Activated naive CD4-positive, alpha-beta T cell treated with anti-CD3 and anti-CD28 coated beads for 36 hours (primary cell): ENCODE measurements at regions not wholly inside any gene's neighbourhood (a gene's known extent, or its start where the extent isn't known, plus 50 kb on each side); places are given as distances from the start of the nearest gene placed in this dataset.

Source experiments
- CTCF ChIA-PET: fragments of 350-600 bp; sonication (Branson Sonifier 250); formaldehyde crosslinking; loops from one replicate; lab custom pipeline; 2021; ENCODE audit warnings: antibody characterized with exemption; lab: Charles Lee
- DNase-seq: peaks from one replicate; pipeline ENCODE4 v3.0.0-alpha.2; 2020
- H3K27ac Mint-ChIP-seq: one replicate; pipeline ENCODE4 v1.8.0; 2021; ENCODE audit warnings: mild to moderate bottlenecking, mixed read lengths
- H3K27me3 Mint-ChIP-seq: one replicate; pipeline ENCODE4 v1.8.0; 2021; ENCODE audit warnings: low read depth, mixed read lengths
- H3K36me3 Mint-ChIP-seq: one replicate; pipeline ENCODE4 v1.8.0; 2021; ENCODE audit warnings: low read depth, mixed read lengths
- H3K4me1 Mint-ChIP-seq: one replicate; pipeline ENCODE4 v1.8.0; 2021; ENCODE audit warnings: low read depth, mixed read lengths
- H3K4me3 Mint-ChIP-seq: one replicate; pipeline ENCODE4 v1.8.0; 2021; ENCODE audit warnings: mild to moderate bottlenecking, moderate library complexity, mixed read lengths
- H3K9me3 Mint-ChIP-seq: one replicate; pipeline ENCODE4 v1.8.0; 2021; ENCODE audit warnings: mixed read lengths
- intact Hi-C: fragments of 100-400 bp; cut with micrococcal nuclease; formaldehyde crosslinking; loops from one replicate; pipeline ENCODE4 v1.15.1; 2023

DNA sequence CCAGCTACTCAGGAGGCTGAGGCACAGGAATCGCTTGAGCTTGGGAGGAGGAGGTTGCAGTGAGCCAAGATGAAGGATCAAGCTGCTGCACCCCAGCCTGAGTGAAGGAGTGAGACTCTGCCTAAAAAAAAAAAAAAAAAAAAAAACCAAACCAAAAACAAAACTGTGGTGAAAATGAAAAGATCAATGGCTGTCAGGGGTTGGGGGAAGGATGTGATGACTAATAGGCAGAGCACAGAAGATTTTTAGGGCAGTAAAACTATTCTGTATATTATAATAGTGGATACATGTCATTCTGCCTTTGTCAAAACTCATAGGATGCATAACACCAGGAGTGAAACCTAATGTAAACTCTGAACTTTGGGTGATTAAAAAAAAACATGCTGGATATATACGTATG, 69.9 kb upstream of the ELOVL6 start:
- H3K4me1 Mint-ChIP-seq = peaks cover 3% of the 10 kb centered on the region
- H3K27ac Mint-ChIP-seq = no peak overlapping the region
- peak; percentile 33 for DNase-seq
- H3K27me3 Mint-ChIP-seq = peaks cover 5% of the 10 kb centered on the region
- CTCF ChIA-PET = interaction anchor here (0.6 kb wide), 1 partner anchor 63 kb away, joined by 3 read pairs; no protein-coding TSS in a partner anchor
- H3K9me3 Mint-ChIP-seq = no peaks in the 10 kb centered on the region
- no peak overlapping the region for H3K4me3 Mint-ChIP-seq
- intact Hi-C loops = loop anchor here (1.0 to 2.0 kb wide), 2 partner anchors 29 to 72 kb away; no protein-coding TSS in a partner anchor
- H3K36me3 Mint-ChIP-seq = no peaks in the 10 kb centered on the region

DNA sequence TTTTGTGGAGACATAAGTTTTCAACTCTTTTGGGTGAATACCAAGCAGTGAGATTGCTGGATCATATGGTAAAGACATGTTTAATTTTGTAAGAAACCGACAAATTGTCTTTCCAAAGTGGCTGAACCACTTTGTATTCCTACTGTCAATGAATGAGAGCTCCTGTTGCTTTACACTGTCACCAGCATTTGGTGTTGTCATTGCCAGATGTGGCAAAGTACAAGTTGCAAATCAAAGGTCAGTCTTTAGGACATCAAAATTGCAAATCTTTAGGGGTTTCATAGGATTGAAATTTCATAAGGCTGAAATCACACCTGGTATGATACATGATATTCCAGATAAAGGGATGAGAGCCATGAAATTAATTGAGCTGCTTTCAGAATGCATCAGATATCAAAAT, 67.7 kb upstream of the ELOVL6 start:
- Mint-ChIP-seq H3K4me1 (peaks cover 3% of the 10 kb centered on the region), H3K27me3 (peaks cover 5% of the 10 kb centered on the region), H3K4me3 (no peak overlapping the region), H3K27ac (no peak overlapping the region), H3K36me3 (no peaks in the 10 kb centered on the region), H3K9me3 (no peaks in the 10 kb centered on the region)
- DNase-seq = no peak
- intact Hi-C loops = no loop called here
- CTCF ChIA-PET = no interaction called here

DNA sequence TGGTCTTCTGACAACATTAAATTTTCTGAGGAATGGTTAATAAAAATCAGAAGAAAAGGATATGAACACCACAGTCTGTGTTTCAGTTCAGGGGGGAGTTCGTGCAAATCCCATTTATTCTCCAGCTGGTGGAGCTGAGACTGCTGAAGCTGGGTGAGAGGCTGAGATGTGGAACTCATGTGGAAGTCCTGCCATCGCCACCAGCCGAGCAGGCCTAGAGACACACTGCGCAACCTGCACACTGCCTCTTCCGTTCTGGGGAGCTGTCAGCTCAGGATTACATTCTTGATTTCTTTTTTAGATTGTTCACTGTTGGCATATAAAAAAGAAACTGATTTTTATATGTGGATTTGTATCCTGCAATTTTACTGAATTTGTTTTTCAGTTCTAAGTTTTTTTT, 66.6 kb upstream of the ELOVL6 start:
- DNase-seq = no peak
- H3K4me3 Mint-ChIP-seq = no peak overlapping the region
- CTCF ChIA-PET = no interaction called here
- H3K9me3 Mint-ChIP-seq = no peaks in the 10 kb centered on the region
- no peak overlapping the region for H3K27ac Mint-ChIP-seq
- intact Hi-C loops = no loop called here
- peaks cover 5% of the 10 kb centered on the region for H3K27me3 Mint-ChIP-seq
- peaks cover 3% of the 10 kb centered on the region for H3K4me1 Mint-ChIP-seq
- H3K36me3 Mint-ChIP-seq = no peaks in the 10 kb centered on the region

DNA sequence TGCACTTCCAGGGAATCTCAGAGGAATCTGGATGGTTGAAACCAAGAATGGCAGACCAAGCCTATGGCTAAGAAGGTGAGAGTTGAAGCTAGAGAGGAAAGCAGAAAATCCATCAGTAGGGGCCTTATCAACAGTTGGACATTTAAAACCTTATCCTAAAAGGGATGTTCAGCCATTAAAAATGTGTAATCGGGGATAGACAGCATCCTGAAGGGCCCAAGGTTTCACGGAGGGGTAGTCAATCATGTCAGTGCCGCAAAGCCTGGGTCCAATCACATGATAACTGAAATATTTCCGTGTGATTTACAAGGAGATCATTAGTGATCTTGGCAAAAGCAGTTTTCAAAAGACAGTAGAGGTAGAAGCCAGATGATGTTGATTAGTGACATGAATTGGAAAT, 61.9 kb upstream of the ELOVL6 start:
- Mint-ChIP-seq H3K27ac (no peak overlapping the region), H3K4me3 (no peak overlapping the region), H3K27me3 (no peaks in the 10 kb centered on the region), H3K9me3 (no peaks in the 10 kb centered on the region), H3K4me1 (no peaks in the 10 kb centered on the region), H3K36me3 (no peaks in the 10 kb centered on the region)
- CTCF ChIA-PET = no interaction called here
- DNase-seq = no peak
- intact Hi-C loops = no loop called here

DNA sequence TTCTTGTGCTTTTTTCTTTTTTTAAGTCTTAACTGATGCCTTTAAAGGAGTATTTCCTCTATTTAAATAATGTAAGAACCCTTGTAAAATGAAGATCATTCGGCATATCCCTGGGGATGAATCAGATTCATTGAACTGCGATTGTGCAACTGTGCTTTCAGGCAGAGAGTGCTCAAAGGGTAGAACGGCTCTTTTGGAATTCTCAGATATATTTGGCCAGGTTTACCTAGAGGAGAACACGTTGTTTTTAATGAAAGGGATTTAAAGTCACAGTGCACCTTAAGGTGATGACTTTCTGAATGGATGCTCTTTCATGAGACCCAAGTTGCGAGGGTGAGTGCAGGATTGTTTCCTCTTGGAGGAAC, 51.6 kb upstream of the ELOVL6 start:
- Mint-ChIP-seq H3K9me3 (no peaks in the 10 kb centered on the region), H3K27me3 (peaks cover 2% of the 10 kb centered on the region), H3K4me1 (no peaks in the 10 kb centered on the region), H3K36me3 (no peaks in the 10 kb centered on the region), H3K4me3 (no peak overlapping the region), H3K27ac (no peak overlapping the region)
- intact Hi-C loops = no loop called here
- DNase-seq = no peak
- CTCF ChIA-PET = no interaction called here

DNA sequence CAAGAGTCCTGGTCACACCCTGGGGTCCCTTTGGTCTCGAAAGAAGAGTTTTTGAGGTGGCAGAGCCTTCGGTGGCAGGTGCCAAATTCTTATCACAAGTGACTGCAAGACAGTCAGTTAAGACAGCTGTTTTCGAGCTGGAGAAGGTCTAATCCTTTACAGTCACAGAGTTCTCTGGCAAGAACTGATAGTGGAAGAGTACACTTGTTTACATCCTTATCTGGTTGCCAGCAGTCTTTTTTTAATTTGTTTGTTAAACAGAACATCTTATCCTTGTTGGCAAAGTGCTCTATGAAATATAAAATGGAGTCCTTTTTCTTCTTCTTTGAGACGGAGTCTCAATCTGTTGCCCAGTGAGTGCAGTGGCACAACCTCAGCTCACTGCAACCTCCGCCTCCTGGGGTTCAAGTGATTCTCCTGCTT, 50.4 kb upstream of the ELOVL6 start:
- H3K4me1 Mint-ChIP-seq = no peaks in the 10 kb centered on the region
- H3K27me3 Mint-ChIP-seq = peaks cover 2% of the 10 kb centered on the region
- CTCF ChIA-PET = no interaction called here
- no peak for DNase-seq
- no peak overlapping the region for H3K4me3 Mint-ChIP-seq
- H3K9me3 Mint-ChIP-seq = no peaks in the 10 kb centered on the region
- no peak overlapping the region for H3K27ac Mint-ChIP-seq
- intact Hi-C loops = no loop called here
- no peaks in the 10 kb centered on the region for H3K36me3 Mint-ChIP-seq
